Pons (tissue), 1 donor: ENCODE measurements at regions not wholly inside any gene's neighbourhood (a gene's known extent, or its start where the extent isn't known, plus 50 kb on each side); places are given as distances from the start of the nearest gene placed in this dataset.

Experiments used
- DNase-seq: peaks from one replicate; pipeline ENCODE4 v3.0.0-alpha.2; 2016; ENCODE audit warnings: low spot score

GRCh38 chr12:88417531-88417930 lies 162.7 kb downstream of the KITLG start:
- no peak for DNase-seq

GRCh38 chr12:88418856-88419497 lies 161.3 kb downstream of the KITLG start:
- no peak for DNase-seq

- DNase-seq, result no peak
Observed at GRCh38 chr12:88419794-88420193, 160.5 kb downstream of the KITLG start.

GRCh38 chr12:88420457-88420856 lies 159.8 kb downstream of the KITLG start:
- DNase-seq, result no peak

- DNase-seq, result no peak
Observed at GRCh38 chr12:88424791-88425730, 155.2 kb downstream of the KITLG start.

- DNase-seq, result no peak
Observed at GRCh38 chr12:88428350-88428749, 151.9 kb downstream of the KITLG start.

- DNase-seq, result no peak
Observed at GRCh38 chr12:88431246-88431645, 149.0 kb downstream of the KITLG start.

GRCh38 chr12:88432531-88433490 lies 147.5 kb downstream of the KITLG start:
- DNase-seq, result no peak

- DNase-seq, result no peak
Observed at GRCh38 chr12:88433997-88434703, 146.1 kb downstream of the KITLG start.

GRCh38 chr12:88435334-88436076 lies 144.8 kb downstream of the KITLG start:
- no peak for DNase-seq

- DNase-seq, result no peak
Observed at GRCh38 chr12:88437226-88437625, 143.0 kb downstream of the KITLG start.
